ENCODE measurements at regions not wholly inside any gene's neighbourhood (a gene's known extent, or its start where the extent isn't known, plus 50 kb on each side); places are given as distances from the start of the nearest gene placed in this dataset.

- Histone ChIP-seq H3K9me3 (ENCODE audit: low read depth) (no peaks in the 10 kb centered on the region), H3K4me1 (ENCODE audit: low read depth) (no peaks in the 10 kb centered on the region), H3K36me3 (no peaks in the 10 kb centered on the region), H3K4me3 (no peak overlapping the region), H3K27me3 (no peaks in the 10 kb centered on the region), H3K27ac (no peak overlapping the region)
- DNase-seq (ENCODE audit: low read depth in 1 of 2, low spot score in 1 of 2): peak in 1 of 2 donors; percentile 79
- TF ChIP-seq, protein P1, sequence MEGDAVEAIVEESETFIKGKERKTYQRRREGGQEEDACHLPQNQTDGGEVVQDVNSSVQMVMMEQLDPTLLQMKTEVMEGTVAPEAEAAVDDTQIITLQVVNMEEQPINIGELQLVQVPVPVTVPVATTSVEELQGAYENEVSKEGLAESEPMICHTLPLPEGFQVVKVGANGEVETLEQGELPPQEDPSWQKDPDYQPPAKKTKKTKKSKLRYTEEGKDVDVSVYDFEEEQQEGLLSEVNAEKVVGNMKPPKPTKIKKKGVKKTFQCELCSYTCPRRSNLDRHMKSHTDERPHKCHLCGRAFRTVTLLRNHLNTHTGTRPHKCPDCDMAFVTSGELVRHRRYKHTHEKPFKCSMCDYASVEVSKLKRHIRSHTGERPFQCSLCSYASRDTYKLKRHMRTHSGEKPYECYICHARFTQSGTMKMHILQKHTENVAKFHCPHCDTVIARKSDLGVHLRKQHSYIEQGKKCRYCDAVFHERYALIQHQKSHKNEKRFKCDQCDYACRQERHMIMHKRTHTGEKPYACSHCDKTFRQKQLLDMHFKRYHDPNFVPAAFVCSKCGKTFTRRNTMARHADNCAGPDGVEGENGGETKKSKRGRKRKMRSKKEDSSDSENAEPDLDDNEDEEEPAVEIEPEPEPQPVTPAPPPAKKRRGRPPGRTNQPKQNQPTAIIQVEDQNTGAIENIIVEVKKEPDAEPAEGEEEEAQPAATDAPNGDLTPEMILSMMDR (IDR thresholded peaks at IDR 0.05; ENCODE audit: low read depth, low read length): no peak
Measured at GRCh38 chr2:56444339-56444738, 260.5 kb downstream of the CCDC85A start.

DNA sequence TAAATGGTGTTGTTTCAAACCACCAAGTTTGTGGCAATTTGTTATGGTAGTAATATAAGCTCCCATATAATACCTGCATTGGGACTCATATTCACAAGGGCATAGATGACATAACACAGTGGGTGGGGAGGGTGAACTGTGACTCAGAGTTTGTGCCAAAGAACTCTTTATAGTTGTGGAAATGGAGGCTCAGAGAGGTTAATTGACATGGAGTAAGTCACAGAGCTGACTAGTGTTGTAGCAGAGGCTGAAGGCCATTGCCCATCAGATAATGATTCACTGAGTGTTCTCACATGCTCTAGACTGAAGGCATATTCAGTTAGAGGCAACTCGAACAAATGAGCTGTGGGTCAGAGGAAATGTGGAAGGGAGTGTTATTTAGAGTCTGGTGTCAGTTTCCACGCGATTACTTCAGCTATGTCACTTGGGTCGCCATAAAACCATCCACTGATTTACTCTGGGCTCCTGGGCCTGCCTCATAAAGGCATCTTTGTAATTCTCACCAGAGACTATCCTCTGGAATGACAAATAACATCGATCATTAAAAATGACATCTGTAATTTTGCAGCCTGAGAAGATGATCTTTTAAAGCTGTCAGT is 264.7 kb downstream of the CCDC85A start:
- Histone ChIP-seq H3K4me3 (no peak overlapping the region), H3K27me3 (no peaks in the 10 kb centered on the region), H3K27ac (no peak overlapping the region), H3K36me3 (no peaks in the 10 kb centered on the region), H3K9me3 (ENCODE audit: low read depth) (no peaks in the 10 kb centered on the region), H3K4me1 (ENCODE audit: low read depth) (no peaks in the 10 kb centered on the region)
- TF ChIP-seq, protein P1 (IDR thresholded peaks at IDR 0.05; ENCODE audit: low read depth, low read length): no peak
- no peak for DNase-seq (ENCODE audit: low read depth in 1 of 2, low spot score in 1 of 2)

GRCh38 chr2:56449002-56449431 is 265.2 kb downstream of the CCDC85A start:
- no peak for DNase-seq (ENCODE audit: low read depth in 1 of 2, low spot score in 1 of 2)
- TF ChIP-seq, protein P1 (IDR thresholded peaks at IDR 0.05; ENCODE audit: low read depth, low read length): no peak
- Histone ChIP-seq H3K4me1 (ENCODE audit: low read depth) (no peaks in the 10 kb centered on the region), H3K4me3 (no peak overlapping the region), H3K36me3 (no peaks in the 10 kb centered on the region), H3K9me3 (ENCODE audit: low read depth) (no peaks in the 10 kb centered on the region), H3K27me3 (no peaks in the 10 kb centered on the region), H3K27ac (no peak overlapping the region)

DNA sequence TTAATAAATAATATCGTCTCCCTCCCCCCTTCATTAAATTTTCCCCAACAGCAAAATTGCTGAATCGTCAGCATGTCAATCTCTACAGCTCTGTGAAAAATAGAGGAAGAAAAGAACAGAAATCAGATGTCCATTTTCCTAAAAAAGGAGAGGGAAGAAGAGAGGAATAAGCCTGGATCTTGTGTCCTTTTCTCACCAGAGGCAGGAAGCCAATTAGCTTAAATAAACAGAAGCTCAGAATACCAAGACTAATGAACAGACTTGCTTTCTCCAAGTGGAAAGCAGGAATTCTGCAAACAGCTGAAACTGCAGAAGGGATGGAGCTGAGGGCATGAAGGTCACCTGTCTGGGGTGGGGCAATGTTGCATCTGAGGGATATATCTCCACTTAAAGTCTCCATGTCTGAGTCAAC is 265.7 kb downstream of the CCDC85A start:
- no peaks in the 10 kb centered on the region for H3K4me1 ChIP-seq (ENCODE audit: low read depth)
- H3K4me3 ChIP-seq: no peak overlapping the region
- no peaks in the 10 kb centered on the region for H3K9me3 ChIP-seq (ENCODE audit: low read depth)
- TF ChIP-seq, protein P1 (IDR thresholded peaks at IDR 0.05; ENCODE audit: low read depth, low read length): no peak
- H3K27me3 ChIP-seq: no peaks in the 10 kb centered on the region
- no peak for DNase-seq (ENCODE audit: low read depth in 1 of 2, low spot score in 1 of 2)
- no peak overlapping the region for H3K27ac ChIP-seq
- H3K36me3 ChIP-seq: no peaks in the 10 kb centered on the region

DNA sequence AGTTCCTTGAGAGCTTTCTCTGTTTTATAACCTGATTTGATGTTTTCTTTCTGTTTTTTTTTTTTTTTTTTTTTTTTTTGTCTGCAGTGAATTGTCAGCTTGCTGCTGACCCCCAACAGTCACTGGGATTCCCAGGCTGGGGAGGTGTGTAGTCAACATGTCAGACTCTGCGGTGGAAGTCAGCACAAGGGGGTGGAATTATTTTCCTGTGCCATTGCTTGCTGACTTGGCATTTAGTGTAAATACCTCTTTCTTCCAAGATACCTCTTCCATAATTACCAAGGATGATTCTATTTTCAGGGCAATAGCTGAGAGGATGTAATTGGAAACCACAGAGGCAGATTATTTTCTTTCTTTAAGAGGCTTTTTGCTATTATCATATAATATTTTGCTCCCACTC is 266.3 kb downstream of the CCDC85A start:
- TF ChIP-seq, protein P1 (IDR thresholded peaks at IDR 0.05; ENCODE audit: low read depth, low read length): no peak
- no peak for DNase-seq (ENCODE audit: low read depth in 1 of 2, low spot score in 1 of 2)
- Histone ChIP-seq H3K4me1 (ENCODE audit: low read depth) (no peaks in the 10 kb centered on the region), H3K4me3 (no peak overlapping the region), H3K27ac (no peak overlapping the region), H3K9me3 (ENCODE audit: low read depth) (no peaks in the 10 kb centered on the region), H3K27me3 (no peaks in the 10 kb centered on the region), H3K36me3 (no peaks in the 10 kb centered on the region)

All from cardiac muscle cell (in vitro differentiated cells and primary cell).